ENCODE measurements at regions not wholly inside any gene's neighbourhood (a gene's known extent, or its start where the extent isn't known, plus 50 kb on each side); places are given as distances from the start of the nearest gene placed in this dataset.

DNA sequence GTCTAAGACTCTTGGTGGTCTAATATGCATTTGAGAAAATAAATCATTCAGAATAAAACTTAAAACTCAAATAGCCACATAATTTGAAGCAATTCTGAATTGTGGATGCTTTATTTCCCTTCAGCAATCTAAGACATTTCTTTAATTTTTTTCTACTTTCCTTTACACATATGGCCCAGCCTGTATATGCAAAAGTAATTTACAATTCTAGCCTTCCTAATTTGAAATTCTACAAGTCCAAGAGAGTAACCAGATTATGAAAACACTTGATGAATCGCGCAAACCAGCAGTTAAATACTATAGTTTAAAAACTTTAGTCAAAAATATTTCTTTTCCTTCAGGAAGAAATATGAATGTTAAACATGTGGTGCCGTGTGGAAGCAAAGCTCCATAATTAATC lies 1014.2 kb downstream of the TUSC7 start:
- TF ChIP-seq POLR2A (IDR thresholded peaks at IDR 0.05) (no peak), POLR2AphosphoS5 (IDR thresholded peaks at IDR 0.05) (no peak)
- TF ChIP-seq, protein P1, sequence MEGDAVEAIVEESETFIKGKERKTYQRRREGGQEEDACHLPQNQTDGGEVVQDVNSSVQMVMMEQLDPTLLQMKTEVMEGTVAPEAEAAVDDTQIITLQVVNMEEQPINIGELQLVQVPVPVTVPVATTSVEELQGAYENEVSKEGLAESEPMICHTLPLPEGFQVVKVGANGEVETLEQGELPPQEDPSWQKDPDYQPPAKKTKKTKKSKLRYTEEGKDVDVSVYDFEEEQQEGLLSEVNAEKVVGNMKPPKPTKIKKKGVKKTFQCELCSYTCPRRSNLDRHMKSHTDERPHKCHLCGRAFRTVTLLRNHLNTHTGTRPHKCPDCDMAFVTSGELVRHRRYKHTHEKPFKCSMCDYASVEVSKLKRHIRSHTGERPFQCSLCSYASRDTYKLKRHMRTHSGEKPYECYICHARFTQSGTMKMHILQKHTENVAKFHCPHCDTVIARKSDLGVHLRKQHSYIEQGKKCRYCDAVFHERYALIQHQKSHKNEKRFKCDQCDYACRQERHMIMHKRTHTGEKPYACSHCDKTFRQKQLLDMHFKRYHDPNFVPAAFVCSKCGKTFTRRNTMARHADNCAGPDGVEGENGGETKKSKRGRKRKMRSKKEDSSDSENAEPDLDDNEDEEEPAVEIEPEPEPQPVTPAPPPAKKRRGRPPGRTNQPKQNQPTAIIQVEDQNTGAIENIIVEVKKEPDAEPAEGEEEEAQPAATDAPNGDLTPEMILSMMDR (IDR thresholded peaks at IDR 0.05), result no peak

Data from transverse colon (tissue), 4 donors.